ENCODE measurements at regions not wholly inside any gene's neighbourhood (a gene's known extent, or its start where the extent isn't known, plus 50 kb on each side); places are given as distances from the start of the nearest gene placed in this dataset.
A peak's percentile ranks its signal among the peaks of the same experiment; 100 is the strongest.

GRCh38 chr18:56413862-56414261 is 224.5 kb downstream of the TXNL1 start:
- no peaks in the 10 kb centered on the region for H4K20me1 ChIP-seq (ENCODE audit: control insufficient read depth, insufficient read depth, insufficient read length)
- no peaks in the 10 kb centered on the region for H3K79me2 ChIP-seq (ENCODE audit: insufficient read depth, low read length)
- H4K91ac ChIP-seq (ENCODE audit: insufficient read length, low read depth, low read length) = no peak overlapping the region
- no peak overlapping the region for H3K18ac ChIP-seq (ENCODE audit: insufficient read length, low read depth, low read length)
- H3K9me3 Mint-ChIP-seq = peaks cover 44 to 47% of the 10 kb centered on the region in 2 experiments
- no peak overlapping the region for H3K9ac ChIP-seq (ENCODE audit: extremely low read depth, insufficient read length, low read length)
- H2BK5ac ChIP-seq (ENCODE audit: insufficient read length, low read length) = no peak overlapping the region
- no peak overlapping the region; a peak in 1 of 7 replicates for H3K27ac Mint-ChIP-seq
- H3K23me2 ChIP-seq (ENCODE audit: insufficient read length, low read depth, low read length, poor library complexity, severe bottlenecking) = no peaks in the 10 kb centered on the region
- H2BK20ac ChIP-seq (ENCODE audit: low read depth, low read length, poor library complexity, severe bottlenecking) = no peak overlapping the region
- no peak overlapping the region for H2BK12ac ChIP-seq (ENCODE audit: insufficient read length, low read depth, low read length)
- H3K27ac ChIP-seq (ENCODE audit: insufficient read length, low read depth, low read length) = no peak overlapping the region
- no peak overlapping the region for H3K56ac ChIP-seq (ENCODE audit: insufficient read length, low read depth, low read length)
- H3K4me2 ChIP-seq (ENCODE audit: insufficient read depth, insufficient read length, low read length) = no peak overlapping the region
- H3K23ac ChIP-seq (ENCODE audit: insufficient read length, low read depth, low read length) = no peak overlapping the region
- H3K4me3 Mint-ChIP-seq = no peak overlapping the region
- peaks cover 23 to 57% (median 39%) of the 10 kb centered on the region in 3 experiments for H3K36me3 Mint-ChIP-seq (ENCODE audit: insufficient read depth in 1 of 3, low read depth in 3 of 3)
- H3K27me3 Mint-ChIP-seq (ENCODE audit: low read depth) = peaks cover 7% of the 10 kb centered on the region
- H3T11ph ChIP-seq (ENCODE audit: low read length) = no peak overlapping the region
- no peak overlapping the region for H2AK5ac ChIP-seq (ENCODE audit: insufficient read length, low read length)
- H4K5ac ChIP-seq (ENCODE audit: insufficient read length, low read depth, low read length) = no peak overlapping the region
- no peaks in the 10 kb centered on the region for H3K4me1 ChIP-seq (ENCODE audit: insufficient read depth, low read length)
- H3K9me3 ChIP-seq (ENCODE audit: control insufficient read depth, low read depth, low read length) = peaks cover 8% of the 10 kb centered on the region
- H4K8ac ChIP-seq (replicated peaks; ENCODE audit: insufficient read length, low read depth, low read length) = no peak overlapping the region
- peaks cover 30 to 34% of the 10 kb centered on the region in 2 experiments for H3K4me1 Mint-ChIP-seq
- H3K4ac ChIP-seq (ENCODE audit: low read depth, low read length) = no peak overlapping the region
- H3K79me1 ChIP-seq (ENCODE audit: insufficient read depth, low read depth, low read length, poor library complexity, severe bottlenecking) = no peaks in the 10 kb centered on the region
- WGBS (ENCODE audit: extremely low coverage, insufficient read length, low lambda C conversion rate) = no CpG with 5 or more reads among the region's 3 CpGs
- no peak overlapping the region for H2BK15ac ChIP-seq (ENCODE audit: low read depth, low read length)
- DNase-seq = peak; percentile 71
- H3K14ac ChIP-seq (ENCODE audit: insufficient read depth, low read length) = no peak overlapping the region
- no peak overlapping the region for H2BK120ac ChIP-seq (ENCODE audit: low read depth, low read length, poor library complexity, severe bottlenecking)
- no peak for TF ChIP-seq CTCF (conservative IDR thresholded peaks at IDR 0.05)
- no peak overlapping the region for H2AFZ ChIP-seq (ENCODE audit: low read length)
- H3K27me3 ChIP-seq (ENCODE audit: insufficient read depth, low read length) = no peaks in the 10 kb centered on the region
